ENCODE measurements at regions not wholly inside any gene's neighbourhood (a gene's known extent, or its start where the extent isn't known, plus 50 kb on each side); places are given as distances from the start of the nearest gene placed in this dataset.

- no peaks in the 10 kb centered on the region for H3K27me3 ChIP-seq
- H3K27ac ChIP-seq (replicated peaks in 1 of 4): no peak overlapping the region
- peaks cover 0 to 14% (median 0%) of the 10 kb centered on the region in 4 donors for H3K9me3 ChIP-seq
- WGBS: 91% methylated on average over 1 of the region's 1 CpG
- H3K4me3 ChIP-seq: no peak overlapping the region
- H3K4me1 ChIP-seq: peaks cover 0 to 10% (median 5%) of the 10 kb centered on the region in 4 donors
- H3K36me3 ChIP-seq: no peaks in the 10 kb centered on the region
- peak; percentile 47 for DNase-seq (ENCODE audit: extremely low spot score)
- intact Hi-C loops (cut with DNase I): no loop called here
- TF ChIP-seq EP300 (IDR thresholded peaks at IDR 0.05): no peak
- TF ChIP-seq, protein P1, sequence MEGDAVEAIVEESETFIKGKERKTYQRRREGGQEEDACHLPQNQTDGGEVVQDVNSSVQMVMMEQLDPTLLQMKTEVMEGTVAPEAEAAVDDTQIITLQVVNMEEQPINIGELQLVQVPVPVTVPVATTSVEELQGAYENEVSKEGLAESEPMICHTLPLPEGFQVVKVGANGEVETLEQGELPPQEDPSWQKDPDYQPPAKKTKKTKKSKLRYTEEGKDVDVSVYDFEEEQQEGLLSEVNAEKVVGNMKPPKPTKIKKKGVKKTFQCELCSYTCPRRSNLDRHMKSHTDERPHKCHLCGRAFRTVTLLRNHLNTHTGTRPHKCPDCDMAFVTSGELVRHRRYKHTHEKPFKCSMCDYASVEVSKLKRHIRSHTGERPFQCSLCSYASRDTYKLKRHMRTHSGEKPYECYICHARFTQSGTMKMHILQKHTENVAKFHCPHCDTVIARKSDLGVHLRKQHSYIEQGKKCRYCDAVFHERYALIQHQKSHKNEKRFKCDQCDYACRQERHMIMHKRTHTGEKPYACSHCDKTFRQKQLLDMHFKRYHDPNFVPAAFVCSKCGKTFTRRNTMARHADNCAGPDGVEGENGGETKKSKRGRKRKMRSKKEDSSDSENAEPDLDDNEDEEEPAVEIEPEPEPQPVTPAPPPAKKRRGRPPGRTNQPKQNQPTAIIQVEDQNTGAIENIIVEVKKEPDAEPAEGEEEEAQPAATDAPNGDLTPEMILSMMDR (IDR thresholded peaks at IDR 0.05): no peak
Measured at GRCh38 chr18:48473816-48474215, 64.6 kb upstream of the ZBTB7C start.

DNA sequence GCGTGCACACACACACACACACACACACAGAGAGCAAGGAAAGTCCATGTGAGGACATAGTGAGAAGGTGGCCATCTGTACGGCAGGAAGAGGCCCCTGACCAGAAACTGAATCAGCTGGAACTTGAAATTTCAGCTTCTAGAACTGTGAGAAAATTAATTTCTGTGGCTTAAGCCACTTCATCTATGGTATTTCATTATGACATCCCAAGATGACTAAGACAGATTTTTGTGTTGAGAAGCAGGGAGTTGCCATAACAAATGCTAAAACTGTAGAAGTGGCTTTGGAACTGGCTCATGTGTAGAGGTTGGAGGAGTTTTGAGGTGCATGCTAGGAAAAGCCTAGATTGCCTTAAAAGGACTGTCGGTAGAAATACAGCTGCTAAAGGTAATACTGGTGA lies 63.4 kb upstream of the ZBTB7C start:
- Histone ChIP-seq H3K4me1 (peaks cover 0 to 10% (median 5%) of the 10 kb centered on the region in 4 donors), H3K36me3 (no peaks in the 10 kb centered on the region), H3K9me3 (peaks cover 0 to 10% (median 0%) of the 10 kb centered on the region in 4 donors), H3K4me3 (no peak overlapping the region), H3K27me3 (no peaks in the 10 kb centered on the region), H3K27ac (replicated peaks in 1 of 4) (no peak overlapping the region)
- no peak for DNase-seq (ENCODE audit: extremely low spot score)
- 64% methylated on average over 3 of the region's 3 CpGs for WGBS
- TF ChIP-seq POLR2A (IDR thresholded peaks at IDR 0.05; ENCODE audit: low read depth) (no peak), EP300 (IDR thresholded peaks at IDR 0.05) (no peak), POLR2AphosphoS5 (IDR thresholded peaks at IDR 0.05) (no peak)
- TF ChIP-seq, protein P1 (IDR thresholded peaks at IDR 0.05): no peak
- intact Hi-C loops (cut with DNase I): no loop called here

- intact Hi-C loops (cut with DNase I): no loop called here
- Histone ChIP-seq H3K27me3 (no peaks in the 10 kb centered on the region), H3K36me3 (no peaks in the 10 kb centered on the region), H3K27ac (replicated peaks in 1 of 4) (peak overlapping the region; percentile 37 to 59 (median 57)), H3K4me3 (no peak overlapping the region), H3K9me3 (peaks cover 0 to 10% (median 0%) of the 10 kb centered on the region in 4 donors), H3K4me1 (peaks cover 0 to 6% (median 3%) of the 10 kb centered on the region in 4 donors)
- DNase-seq (ENCODE audit: extremely low spot score): no peak
- TF ChIP-seq, protein P1 (IDR thresholded peaks at IDR 0.05): no peak
- no peak for TF ChIP-seq POLR2AphosphoS5 (IDR thresholded peaks at IDR 0.05)
- TF ChIP-seq POLR2A (IDR thresholded peaks at IDR 0.05; ENCODE audit: low read depth): no peak
- no peak for TF ChIP-seq EP300 (IDR thresholded peaks at IDR 0.05)
- WGBS: 86% methylated on average over 5 of the region's 5 CpGs
Measured at GRCh38 chr18:48470484-48471180, 61.4 kb upstream of the ZBTB7C start.

DNA sequence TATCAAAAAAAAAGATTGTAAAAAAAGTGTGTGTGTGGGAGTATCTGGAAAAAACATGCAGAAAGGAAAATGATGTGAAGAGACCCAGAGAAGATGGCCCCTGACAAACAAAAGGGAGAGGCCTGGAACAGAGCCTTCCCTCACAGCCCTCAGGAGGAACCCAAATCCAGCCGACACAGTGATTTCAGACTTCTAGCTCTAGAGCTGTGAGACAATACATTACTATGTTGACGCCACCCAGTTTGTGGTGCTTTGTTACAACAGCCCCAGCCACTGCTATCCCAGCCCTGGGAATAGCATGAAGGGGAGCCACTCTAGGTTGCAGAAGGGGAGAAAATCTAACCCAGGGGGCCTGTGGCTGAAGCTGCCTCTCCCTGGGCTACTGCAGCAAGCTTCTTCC lies 59.0 kb upstream of the ZBTB7C start:
- TF ChIP-seq POLR2AphosphoS5 (IDR thresholded peaks at IDR 0.05): no peak
- TF ChIP-seq, protein P1 (IDR thresholded peaks at IDR 0.05): no peak
- TF ChIP-seq EP300 (IDR thresholded peaks at IDR 0.05): no peak
- TF ChIP-seq POLR2A (IDR thresholded peaks at IDR 0.05; ENCODE audit: low read depth): no peak
- DNase-seq (ENCODE audit: extremely low spot score): no peak
- Histone ChIP-seq H3K4me3 (no peak overlapping the region), H3K9me3 (peaks cover 0 to 10% (median 0%) of the 10 kb centered on the region in 4 donors), H3K27me3 (no peaks in the 10 kb centered on the region), H3K36me3 (no peaks in the 10 kb centered on the region), H3K4me1 (peaks cover 0 to 6% (median 3%) of the 10 kb centered on the region in 4 donors), H3K27ac (replicated peaks in 1 of 4) (no peak overlapping the region)
- intact Hi-C loops (cut with DNase I): no loop called here
- 75% methylated on average over 2 of the region's 2 CpGs for WGBS

- H3K9me3 ChIP-seq: peaks cover 0 to 4% (median 0%) of the 10 kb centered on the region in 4 donors
- H3K36me3 ChIP-seq: no peaks in the 10 kb centered on the region
- WGBS: 92% methylated on average over 6 of the region's 6 CpGs
- H3K4me3 ChIP-seq: no peak overlapping the region
- TF ChIP-seq POLR2A (IDR thresholded peaks at IDR 0.05; ENCODE audit: low read depth) (no peak), POLR2AphosphoS5 (IDR thresholded peaks at IDR 0.05) (no peak), EP300 (IDR thresholded peaks at IDR 0.05) (no peak)
- TF ChIP-seq, protein P1 (IDR thresholded peaks at IDR 0.05): no peak
- no peaks in the 10 kb centered on the region for H3K27me3 ChIP-seq
- peaks cover 0 to 6% (median 3%) of the 10 kb centered on the region in 4 donors for H3K4me1 ChIP-seq
- DNase-seq (ENCODE audit: extremely low spot score): no peak
- intact Hi-C loops (cut with DNase I): no loop called here
- H3K27ac ChIP-seq (replicated peaks in 1 of 4): no peak overlapping the region
Measured at GRCh38 chr18:48467231-48467630, 58.0 kb upstream of the ZBTB7C start.

Measured in esophagus muscularis mucosa (tissue), 4 donors.